ENCODE measurements at regions not wholly inside any gene's neighbourhood (a gene's known extent, or its start where the extent isn't known, plus 50 kb on each side); places are given as distances from the start of the nearest gene placed in this dataset.

DNA sequence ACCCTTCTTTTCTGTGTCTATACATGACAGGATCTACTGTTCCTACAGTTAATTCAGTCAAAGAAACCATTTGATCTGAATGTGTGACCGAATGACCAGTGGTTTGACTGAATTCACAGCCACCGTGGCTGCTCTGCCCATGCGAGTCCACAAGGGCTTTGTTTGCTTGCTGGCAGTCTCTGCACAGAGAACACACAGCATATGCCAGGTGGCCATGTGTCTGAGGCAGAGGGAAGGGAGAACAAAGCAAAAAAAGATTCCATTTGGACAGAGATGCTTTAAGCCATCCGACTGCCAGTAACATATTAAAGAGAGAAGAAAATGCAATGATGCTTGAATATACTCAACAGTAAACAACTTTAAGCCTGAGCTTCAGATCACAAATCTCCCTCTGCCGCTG, 737.8 kb upstream of the CXADR start:
- DNase-seq (ENCODE audit: insufficient read length, low spot score) (no peak), FAIRE-seq (no peak)
- TF ChIP-seq POLR2A (IDR thresholded peaks at IDR 0.05; ENCODE audit: low read depth, low read length), result no peak
- TF ChIP-seq POLR2AphosphoS5 (IDR thresholded peaks at IDR 0.05; ENCODE audit: low read depth, low read length), result no peak
- TF ChIP-seq PAX5 (IDR thresholded peaks at IDR 0.05; ENCODE audit: insufficient read depth, low read length, severe bottlenecking), result no peak
- no peak for TF ChIP-seq POU2F2 (IDR thresholded peaks at IDR 0.05; ENCODE audit: low read depth, low read length)
- TF ChIP-seq TAF1 (IDR thresholded peaks at IDR 0.05; ENCODE audit: low read depth, low read length), result no peak
- no peak for TF ChIP-seq SPI1 (IDR thresholded peaks at IDR 0.05; ENCODE audit: low read depth, low read length)

DNA sequence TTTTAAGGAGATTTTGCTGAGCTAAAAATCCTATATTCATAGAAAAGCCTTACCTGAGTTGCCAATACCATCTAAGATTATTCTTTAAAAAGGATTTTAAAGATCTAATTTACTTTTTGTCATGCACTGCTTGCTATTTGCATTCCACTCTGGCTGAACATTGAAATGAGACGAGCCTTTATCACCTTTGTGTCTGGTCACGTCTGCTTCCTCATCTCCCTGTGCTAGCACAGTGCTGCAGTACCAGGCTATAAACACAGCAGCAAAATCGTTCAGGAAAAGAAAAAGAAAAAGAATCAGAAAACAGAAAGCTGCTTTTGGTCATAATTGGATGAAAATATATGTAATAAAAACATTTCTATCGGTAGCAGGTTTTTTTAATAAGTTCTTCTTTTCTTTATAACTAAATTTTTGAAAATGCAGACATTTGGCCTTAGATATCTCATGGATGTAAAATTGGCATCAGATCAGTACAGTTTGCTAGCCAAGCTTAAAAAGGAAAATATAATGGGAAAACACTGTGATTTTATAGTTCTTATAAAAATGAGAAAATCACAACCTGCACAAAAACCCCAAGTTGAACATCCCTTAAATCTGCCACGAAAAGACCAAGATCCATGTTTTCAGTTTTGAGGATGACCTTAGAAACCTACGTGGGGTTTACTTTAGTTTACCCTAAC, 735.7 kb upstream of the CXADR start:
- FAIRE-seq, result no peak
- DNase-seq (ENCODE audit: insufficient read length, low spot score), result no peak
- TF ChIP-seq POLR2A (IDR thresholded peaks at IDR 0.05; ENCODE audit: low read depth, low read length) (no peak), POU2F2 (IDR thresholded peaks at IDR 0.05; ENCODE audit: low read depth, low read length) (no peak), POLR2AphosphoS5 (IDR thresholded peaks at IDR 0.05; ENCODE audit: low read depth, low read length) (no peak), TAF1 (IDR thresholded peaks at IDR 0.05; ENCODE audit: low read depth, low read length) (no peak), SPI1 (IDR thresholded peaks at IDR 0.05; ENCODE audit: low read depth, low read length) (no peak), PAX5 (IDR thresholded peaks at IDR 0.05; ENCODE audit: insufficient read depth, low read length, severe bottlenecking) (no peak)

GRCh38 chr21:16788584-16788983, 724.3 kb upstream of the CXADR start:
- FAIRE-seq, result no peak
- TF ChIP-seq TAF1 (IDR thresholded peaks at IDR 0.05; ENCODE audit: low read depth, low read length), result no peak
- no peak for DNase-seq (ENCODE audit: insufficient read length, low spot score)

- TF ChIP-seq POU2F2 (IDR thresholded peaks at IDR 0.05; ENCODE audit: low read depth, low read length) (no peak), SPI1 (IDR thresholded peaks at IDR 0.05; ENCODE audit: low read depth, low read length) (no peak), POLR2A (IDR thresholded peaks at IDR 0.05; ENCODE audit: low read depth, low read length) (no peak), TAF1 (IDR thresholded peaks at IDR 0.05; ENCODE audit: low read depth, low read length) (no peak), PAX5 (IDR thresholded peaks at IDR 0.05; ENCODE audit: insufficient read depth, low read length, severe bottlenecking) (no peak), POLR2AphosphoS5 (IDR thresholded peaks at IDR 0.05; ENCODE audit: low read depth, low read length) (no peak)
- DNase-seq (ENCODE audit: insufficient read length, low spot score) (no peak), FAIRE-seq (no peak)
Observed at GRCh38 chr21:16789636-16790035, 723.2 kb upstream of the CXADR start.

DNA sequence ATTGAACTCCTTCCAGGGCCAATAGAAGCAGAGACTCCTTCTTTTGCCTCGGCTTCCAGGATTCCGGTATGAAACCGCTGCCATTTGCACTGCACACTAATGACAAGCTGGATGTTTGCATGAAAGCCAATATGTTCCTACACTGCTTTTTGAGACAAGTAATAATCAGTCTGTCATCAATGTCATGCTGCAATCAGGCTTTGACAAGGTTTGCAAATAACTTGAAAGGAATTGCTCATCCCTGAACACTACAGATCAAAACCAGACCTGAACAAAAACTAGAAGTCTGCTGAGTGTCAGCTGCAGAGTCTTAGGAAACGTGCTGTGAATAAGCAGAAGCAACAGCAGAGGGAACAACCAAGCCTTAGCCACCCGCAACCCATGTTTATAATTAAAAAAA, 720.7 kb upstream of the CXADR start:
- no peak for TF ChIP-seq PAX5 (IDR thresholded peaks at IDR 0.05; ENCODE audit: insufficient read depth, low read length, severe bottlenecking)
- TF ChIP-seq SPI1 (IDR thresholded peaks at IDR 0.05; ENCODE audit: low read depth, low read length), result no peak
- TF ChIP-seq TAF1 (IDR thresholded peaks at IDR 0.05; ENCODE audit: low read depth, low read length), result no peak
- no peak for TF ChIP-seq POU2F2 (IDR thresholded peaks at IDR 0.05; ENCODE audit: low read depth, low read length)
- TF ChIP-seq POLR2AphosphoS5 (IDR thresholded peaks at IDR 0.05; ENCODE audit: low read depth, low read length), result no peak
- DNase-seq (ENCODE audit: insufficient read length, low spot score) (no peak), FAIRE-seq (no peak)

DNA sequence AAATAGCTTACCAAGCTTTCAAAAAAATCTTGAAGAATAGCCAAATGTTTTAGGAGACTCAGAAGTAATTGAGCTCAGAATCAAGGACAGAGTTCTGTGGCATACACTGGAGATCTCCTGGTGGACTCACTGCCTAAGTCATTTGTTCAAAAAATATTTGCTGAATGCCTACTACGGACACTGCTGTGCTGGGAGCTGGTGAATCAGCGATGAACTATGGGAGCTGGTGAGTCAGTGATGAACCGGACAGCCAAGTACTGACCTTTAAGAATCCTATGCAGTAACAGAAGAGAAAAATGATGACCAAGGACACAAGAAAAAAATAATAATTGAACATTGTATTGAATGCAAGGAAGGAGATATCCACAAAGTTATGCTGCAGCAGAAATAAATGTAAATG, 717.9 kb upstream of the CXADR start:
- FAIRE-seq (no peak), DNase-seq (ENCODE audit: insufficient read length, low spot score) (no peak)
- TF ChIP-seq PAX5 (IDR thresholded peaks at IDR 0.05; ENCODE audit: insufficient read depth, low read length, severe bottlenecking) (no peak), TAF1 (IDR thresholded peaks at IDR 0.05; ENCODE audit: low read depth, low read length) (no peak), SPI1 (IDR thresholded peaks at IDR 0.05; ENCODE audit: low read depth, low read length) (no peak), POLR2A (IDR thresholded peaks at IDR 0.05; ENCODE audit: low read depth, low read length) (no peak), POLR2AphosphoS5 (IDR thresholded peaks at IDR 0.05; ENCODE audit: low read depth, low read length) (no peak), POU2F2 (IDR thresholded peaks at IDR 0.05; ENCODE audit: low read depth, low read length) (no peak)

GRCh38 chr21:16796776-16797175, 716.1 kb upstream of the CXADR start:
- TF ChIP-seq SPI1 (IDR thresholded peaks at IDR 0.05; ENCODE audit: low read depth, low read length) (no peak), PAX5 (IDR thresholded peaks at IDR 0.05; ENCODE audit: insufficient read depth, low read length, severe bottlenecking) (no peak), TAF1 (IDR thresholded peaks at IDR 0.05; ENCODE audit: low read depth, low read length) (no peak), POLR2AphosphoS5 (IDR thresholded peaks at IDR 0.05; ENCODE audit: low read depth, low read length) (no peak), POU2F2 (IDR thresholded peaks at IDR 0.05; ENCODE audit: low read depth, low read length) (no peak), POLR2A (IDR thresholded peaks at IDR 0.05; ENCODE audit: low read depth, low read length) (no peak)
- DNase-seq (ENCODE audit: insufficient read length, low spot score), result no peak
- FAIRE-seq, result no peak

- DNase-seq (ENCODE audit: insufficient read length, low spot score) (no peak), FAIRE-seq (no peak)
- TF ChIP-seq POLR2AphosphoS5 (IDR thresholded peaks at IDR 0.05; ENCODE audit: low read depth, low read length), result no peak
- TF ChIP-seq POU2F2 (IDR thresholded peaks at IDR 0.05; ENCODE audit: low read depth, low read length), result no peak
- no peak for TF ChIP-seq PAX5 (IDR thresholded peaks at IDR 0.05; ENCODE audit: insufficient read depth, low read length, severe bottlenecking)
- TF ChIP-seq TAF1 (IDR thresholded peaks at IDR 0.05; ENCODE audit: low read depth, low read length), result no peak
- no peak for TF ChIP-seq POLR2A (IDR thresholded peaks at IDR 0.05; ENCODE audit: low read depth, low read length)
- TF ChIP-seq SPI1 (IDR thresholded peaks at IDR 0.05; ENCODE audit: low read depth, low read length), result no peak
Observed at GRCh38 chr21:16797540-16797939, 715.3 kb upstream of the CXADR start.

DNA sequence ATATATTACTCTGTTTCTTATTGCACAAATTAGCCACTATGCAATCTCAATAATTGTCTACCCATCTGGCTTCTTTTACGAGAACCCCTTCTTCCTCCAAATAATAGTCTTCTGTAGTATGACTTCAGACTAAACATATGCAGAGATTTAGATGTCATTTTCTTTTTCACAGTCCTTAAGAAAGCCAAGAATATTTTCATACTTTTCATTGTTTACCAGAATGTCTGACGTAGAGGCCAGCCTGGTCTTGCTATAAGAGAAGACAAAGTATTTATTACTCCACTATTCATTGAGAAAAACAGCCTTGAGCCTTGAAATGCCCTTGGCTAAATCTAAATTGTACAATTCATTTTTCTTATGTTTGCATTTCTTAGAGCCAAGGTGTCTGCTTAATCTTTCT, 714.9 kb upstream of the CXADR start:
- no peak for TF ChIP-seq TAF1 (IDR thresholded peaks at IDR 0.05; ENCODE audit: low read depth, low read length)
- TF ChIP-seq POLR2AphosphoS5 (IDR thresholded peaks at IDR 0.05; ENCODE audit: low read depth, low read length), result no peak
- TF ChIP-seq POU2F2 (IDR thresholded peaks at IDR 0.05; ENCODE audit: low read depth, low read length), result no peak
- no peak for TF ChIP-seq POLR2A (IDR thresholded peaks at IDR 0.05; ENCODE audit: low read depth, low read length)
- FAIRE-seq (no peak), DNase-seq (ENCODE audit: insufficient read length, low spot score) (no peak)

DNA sequence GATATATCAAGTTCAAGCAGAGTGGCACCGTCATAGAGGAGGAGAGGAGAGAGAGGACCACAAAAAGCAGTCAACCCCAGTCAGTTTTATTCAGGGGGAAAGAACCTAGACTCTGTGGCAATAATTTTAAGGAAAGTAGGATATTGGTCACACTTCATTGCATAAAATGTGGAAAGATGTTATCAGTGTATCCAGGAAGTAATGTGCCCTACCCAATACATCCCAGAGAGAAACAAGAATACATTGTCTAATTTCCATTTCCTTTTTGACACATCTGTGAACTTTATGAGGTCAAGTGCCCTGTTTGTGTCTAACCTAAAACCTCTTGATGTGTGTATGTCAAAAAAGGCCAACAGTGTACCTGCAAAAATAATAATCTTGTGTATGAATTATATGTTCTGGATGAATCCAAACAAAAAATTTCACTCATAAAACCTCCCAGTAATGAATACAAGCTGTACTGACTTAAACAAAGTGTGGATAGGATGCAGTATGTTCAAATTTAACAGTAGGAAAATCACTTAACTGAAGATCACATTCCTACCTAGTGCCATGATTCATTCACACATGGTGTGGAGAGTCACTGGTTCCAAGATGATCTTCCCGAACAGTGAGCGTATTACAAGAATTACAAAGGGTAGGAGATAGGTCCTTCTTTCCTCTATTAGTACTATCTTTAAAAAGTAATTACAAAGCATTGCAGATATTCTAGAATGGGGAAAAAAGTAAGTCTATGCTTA, 712.1 kb upstream of the CXADR start:
- TF ChIP-seq POLR2AphosphoS5 (IDR thresholded peaks at IDR 0.05; ENCODE audit: low read depth, low read length), result no peak
- no peak for TF ChIP-seq TAF1 (IDR thresholded peaks at IDR 0.05; ENCODE audit: low read depth, low read length)
- no peak for TF ChIP-seq POU2F2 (IDR thresholded peaks at IDR 0.05; ENCODE audit: low read depth, low read length)
- TF ChIP-seq SPI1 (IDR thresholded peaks at IDR 0.05; ENCODE audit: low read depth, low read length), result no peak
- TF ChIP-seq POLR2A (IDR thresholded peaks at IDR 0.05; ENCODE audit: low read depth, low read length), result no peak
- TF ChIP-seq PAX5 (IDR thresholded peaks at IDR 0.05; ENCODE audit: insufficient read depth, low read length, severe bottlenecking), result no peak
- no peak for DNase-seq (ENCODE audit: insufficient read length, low spot score)
- no peak for FAIRE-seq
